ENCODE measurements at regions not wholly inside any gene's neighbourhood (a gene's known extent, or its start where the extent isn't known, plus 50 kb on each side); places are given as distances from the start of the nearest gene placed in this dataset.
"Not testable (repeated sequence)": the region's sequence is repeated elsewhere in the genome, so short reads cannot be mapped to it uniquely, and the experiment has no call there.

- Histone ChIP-seq H3K4me1 (ENCODE audit: control insufficient read depth in 1 of 2, insufficient read depth in 2 of 2, low read length in 2 of 2) (no peaks in the 10 kb centered on the region), H3K27me3 (ENCODE audit: low read depth, low read length) (no peaks in the 10 kb centered on the region), H3K9me3 (ENCODE audit: control insufficient read depth in 1 of 2, low read length in 2 of 2) (peaks cover 0 to 25% of the 10 kb centered on the region in 2 donors), H3K4me3 (ENCODE audit: low read depth in 1 of 2, low read length in 2 of 2) (peak overlapping the region in 1 of 2 donors; percentile 28), H3K27ac (ENCODE audit: low read length) (no peak overlapping the region), H3K36me3 (ENCODE audit: control insufficient read depth in 1 of 2, insufficient read depth in 2 of 2, low read length in 2 of 2) (no peaks in the 10 kb centered on the region)
These were observed 602.9 kb upstream of the ST8SIA4 start for GRCh38 chr5:101505891-101506570.

- H3K4me1 ChIP-seq (ENCODE audit: control insufficient read depth in 1 of 2, insufficient read depth in 2 of 2, low read length in 2 of 2) = no peaks in the 10 kb centered on the region
- H3K36me3 ChIP-seq (ENCODE audit: control insufficient read depth in 1 of 2, insufficient read depth in 2 of 2, low read length in 2 of 2) = no peaks in the 10 kb centered on the region
- no peaks in the 10 kb centered on the region for H3K9me3 ChIP-seq (ENCODE audit: control insufficient read depth in 1 of 2, low read length in 2 of 2)
- no peak overlapping the region for H3K27ac ChIP-seq (ENCODE audit: low read length)
- no peaks in the 10 kb centered on the region for H3K27me3 ChIP-seq (ENCODE audit: low read depth, low read length)
- H3K4me3 ChIP-seq (ENCODE audit: low read depth in 1 of 2, low read length in 2 of 2) = no peak overlapping the region
These were observed 579.8 kb upstream of the ST8SIA4 start for GRCh38 chr5:101482931-101483330.

GRCh38 chr5:101473483-101473882 is 570.4 kb upstream of the ST8SIA4 start:
- Histone ChIP-seq H3K4me1 (ENCODE audit: control insufficient read depth in 1 of 2, insufficient read depth in 2 of 2, low read length in 2 of 2) (no peaks in the 10 kb centered on the region), H3K27ac (ENCODE audit: low read length) (no peak overlapping the region), H3K36me3 (ENCODE audit: control insufficient read depth in 1 of 2, insufficient read depth in 2 of 2, low read length in 2 of 2) (no peaks in the 10 kb centered on the region), H3K27me3 (ENCODE audit: low read depth, low read length) (no peaks in the 10 kb centered on the region), H3K4me3 (ENCODE audit: low read depth in 1 of 2, low read length in 2 of 2) (no peak overlapping the region), H3K9me3 (ENCODE audit: control insufficient read depth in 1 of 2, low read length in 2 of 2) (no peaks in the 10 kb centered on the region)

GRCh38 chr5:101461455-101461854 is 558.4 kb upstream of the ST8SIA4 start:
- Histone ChIP-seq H3K27ac (ENCODE audit: low read length) (no peak overlapping the region), H3K9me3 (ENCODE audit: control insufficient read depth in 1 of 2, low read length in 2 of 2) (no peaks in the 10 kb centered on the region), H3K4me3 (ENCODE audit: low read depth in 1 of 2, low read length in 2 of 2) (no peak overlapping the region), H3K27me3 (ENCODE audit: low read depth, low read length) (no peaks in the 10 kb centered on the region), H3K36me3 (ENCODE audit: control insufficient read depth in 1 of 2, insufficient read depth in 2 of 2, low read length in 2 of 2) (no peaks in the 10 kb centered on the region), H3K4me1 (ENCODE audit: control insufficient read depth in 1 of 2, insufficient read depth in 2 of 2, low read length in 2 of 2) (no peaks in the 10 kb centered on the region)

- Histone ChIP-seq H3K4me3 (ENCODE audit: low read depth in 1 of 2, low read length in 2 of 2) (no peak overlapping the region), H3K27ac (ENCODE audit: low read length) (no peak overlapping the region), H3K36me3 (ENCODE audit: control insufficient read depth in 1 of 2, insufficient read depth in 2 of 2, low read length in 2 of 2) (no peaks in the 10 kb centered on the region), H3K27me3 (ENCODE audit: low read depth, low read length) (no peaks in the 10 kb centered on the region), H3K9me3 (ENCODE audit: control insufficient read depth in 1 of 2, low read length in 2 of 2) (no peaks in the 10 kb centered on the region), H3K4me1 (ENCODE audit: control insufficient read depth in 1 of 2, insufficient read depth in 2 of 2, low read length in 2 of 2) (no peaks in the 10 kb centered on the region)
These were observed 555.5 kb upstream of the ST8SIA4 start for GRCh38 chr5:101458587-101458986.

- Histone ChIP-seq H3K36me3 (ENCODE audit: control insufficient read depth in 1 of 2, insufficient read depth in 2 of 2, low read length in 2 of 2) (no peaks in the 10 kb centered on the region), H3K4me3 (ENCODE audit: low read depth in 1 of 2, low read length in 2 of 2) (no peak overlapping the region), H3K4me1 (ENCODE audit: control insufficient read depth in 1 of 2, insufficient read depth in 2 of 2, low read length in 2 of 2) (no peaks in the 10 kb centered on the region), H3K27ac (ENCODE audit: low read length) (no peak overlapping the region), H3K27me3 (ENCODE audit: low read depth, low read length) (no peaks in the 10 kb centered on the region), H3K9me3 (ENCODE audit: control insufficient read depth in 1 of 2, low read length in 2 of 2) (no peaks in the 10 kb centered on the region)
These were observed 552.8 kb upstream of the ST8SIA4 start for GRCh38 chr5:101455851-101456250.

GRCh38 chr5:101455048-101455447 is 552.0 kb upstream of the ST8SIA4 start:
- no peaks in the 10 kb centered on the region for H3K9me3 ChIP-seq (ENCODE audit: control insufficient read depth in 1 of 2, low read length in 2 of 2)
- H3K36me3 ChIP-seq (ENCODE audit: control insufficient read depth in 1 of 2, insufficient read depth in 2 of 2, low read length in 2 of 2) = no peaks in the 10 kb centered on the region
- H3K27me3 ChIP-seq (ENCODE audit: low read depth, low read length) = no peaks in the 10 kb centered on the region
- no peak overlapping the region for H3K4me3 ChIP-seq (ENCODE audit: low read depth in 1 of 2, low read length in 2 of 2)
- no peak overlapping the region for H3K27ac ChIP-seq (ENCODE audit: low read length)
- H3K4me1 ChIP-seq (ENCODE audit: control insufficient read depth in 1 of 2, insufficient read depth in 2 of 2, low read length in 2 of 2) = no peaks in the 10 kb centered on the region

- not testable (repeated sequence) for H3K27me3 ChIP-seq (ENCODE audit: low read depth, low read length); H3K9me3 ChIP-seq (ENCODE audit: control insufficient read depth in 1 of 2, low read length in 2 of 2); H3K4me1 ChIP-seq (ENCODE audit: control insufficient read depth in 1 of 2, insufficient read depth in 2 of 2, low read length in 2 of 2); H3K36me3 ChIP-seq (ENCODE audit: control insufficient read depth in 1 of 2, insufficient read depth in 2 of 2, low read length in 2 of 2); H3K4me3 ChIP-seq (ENCODE audit: low read depth in 1 of 2, low read length in 2 of 2); H3K27ac ChIP-seq (ENCODE audit: low read length)
These were observed 539.2 kb upstream of the ST8SIA4 start for GRCh38 chr5:101442281-101442680.

GRCh38 chr5:101440173-101440572 is 537.1 kb upstream of the ST8SIA4 start:
- Histone ChIP-seq H3K27ac (ENCODE audit: low read length) (no peak overlapping the region), H3K4me1 (ENCODE audit: control insufficient read depth in 1 of 2, insufficient read depth in 2 of 2, low read length in 2 of 2) (no peaks in the 10 kb centered on the region), H3K9me3 (ENCODE audit: control insufficient read depth in 1 of 2, low read length in 2 of 2) (peaks cover 0 to 3% of the 10 kb centered on the region in 2 donors), H3K4me3 (ENCODE audit: low read depth in 1 of 2, low read length in 2 of 2) (no peak overlapping the region), H3K36me3 (ENCODE audit: control insufficient read depth in 1 of 2, insufficient read depth in 2 of 2, low read length in 2 of 2) (no peaks in the 10 kb centered on the region), H3K27me3 (ENCODE audit: low read depth, low read length) (no peaks in the 10 kb centered on the region)

- Histone ChIP-seq H3K36me3 (ENCODE audit: control insufficient read depth in 1 of 2, insufficient read depth in 2 of 2, low read length in 2 of 2) (no peaks in the 10 kb centered on the region), H3K4me1 (ENCODE audit: control insufficient read depth in 1 of 2, insufficient read depth in 2 of 2, low read length in 2 of 2) (no peaks in the 10 kb centered on the region), H3K27me3 (ENCODE audit: low read depth, low read length) (no peaks in the 10 kb centered on the region), H3K4me3 (ENCODE audit: low read depth in 1 of 2, low read length in 2 of 2) (no peak overlapping the region), H3K9me3 (ENCODE audit: control insufficient read depth in 1 of 2, low read length in 2 of 2) (no peaks in the 10 kb centered on the region), H3K27ac (ENCODE audit: low read length) (no peak overlapping the region)
These were observed 534.3 kb upstream of the ST8SIA4 start for GRCh38 chr5:101437351-101437750.

- Histone ChIP-seq H3K27ac (ENCODE audit: low read length) (no peak overlapping the region), H3K4me3 (ENCODE audit: low read depth in 1 of 2, low read length in 2 of 2) (no peak overlapping the region), H3K9me3 (ENCODE audit: control insufficient read depth in 1 of 2, low read length in 2 of 2) (no peaks in the 10 kb centered on the region), H3K4me1 (ENCODE audit: control insufficient read depth in 1 of 2, insufficient read depth in 2 of 2, low read length in 2 of 2) (no peaks in the 10 kb centered on the region), H3K27me3 (ENCODE audit: low read depth, low read length) (no peaks in the 10 kb centered on the region), H3K36me3 (ENCODE audit: control insufficient read depth in 1 of 2, insufficient read depth in 2 of 2, low read length in 2 of 2) (no peaks in the 10 kb centered on the region)
These were observed 532.7 kb upstream of the ST8SIA4 start for GRCh38 chr5:101435768-101436167.

GRCh38 chr5:101431201-101431600 is 528.1 kb upstream of the ST8SIA4 start:
- no peaks in the 10 kb centered on the region for H3K9me3 ChIP-seq (ENCODE audit: control insufficient read depth in 1 of 2, low read length in 2 of 2)
- H3K27ac ChIP-seq (ENCODE audit: low read length) = no peak overlapping the region
- no peaks in the 10 kb centered on the region for H3K27me3 ChIP-seq (ENCODE audit: low read depth, low read length)

More at GRCh38 chr5:101431201-101431600, 528.1 kb upstream of the ST8SIA4 start:
- no peaks in the 10 kb centered on the region for H3K4me1 ChIP-seq (ENCODE audit: control insufficient read depth in 1 of 2, insufficient read depth in 2 of 2, low read length in 2 of 2)
- H3K4me3 ChIP-seq (ENCODE audit: low read depth in 1 of 2, low read length in 2 of 2) = no peak overlapping the region
- no peaks in the 10 kb centered on the region for H3K36me3 ChIP-seq (ENCODE audit: control insufficient read depth in 1 of 2, insufficient read depth in 2 of 2, low read length in 2 of 2)
